ENCODE measurements at regions not wholly inside any gene's neighbourhood (a gene's known extent, or its start where the extent isn't known, plus 50 kb on each side); places are given as distances from the start of the nearest gene placed in this dataset.

DNA sequence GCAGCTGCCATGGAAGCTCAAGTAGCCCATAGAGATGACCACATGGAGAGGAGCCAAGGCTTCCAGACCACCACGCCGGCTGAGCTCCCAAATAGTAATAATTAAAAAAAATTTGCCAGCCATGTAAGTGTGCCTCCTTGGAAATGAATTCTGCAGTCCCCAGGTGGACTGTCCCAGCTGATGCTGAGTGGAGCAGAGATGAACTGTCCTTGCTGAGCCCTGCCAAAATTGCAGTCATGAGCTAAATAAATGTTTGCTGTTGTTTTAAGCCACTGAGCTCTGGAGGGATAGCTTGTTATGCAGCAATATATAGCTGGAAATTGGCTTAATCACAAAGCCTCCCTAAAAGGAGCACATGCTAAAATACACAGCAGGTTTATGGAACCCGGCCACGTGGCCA, 55.6 kb upstream of the SNRPB2 start:
- FAIRE-seq (no peak), ATAC-seq (no peak), DNase-seq (ENCODE audit: low read depth, low spot score) (no peak)
- Histone ChIP-seq H3K4me3 (no peak overlapping the region), H3K4me2 (ENCODE audit: control insufficient read depth, insufficient read depth) (no peak overlapping the region), H2AFZ (ENCODE audit: control insufficient read depth, low read depth, low read length) (no peak overlapping the region), H3K4me1 (ENCODE audit: control insufficient read depth, insufficient read depth, low read length) (no peaks in the 10 kb centered on the region), H3K9me3 (replicated peaks; ENCODE audit: control insufficient read depth, insufficient read depth, low read length) (no peaks in the 10 kb centered on the region), H3K27ac (ENCODE audit: control insufficient read depth, insufficient read depth) (no peak overlapping the region), H3K36me3 (ENCODE audit: control insufficient read depth in 2 of 2, insufficient read depth in 2 of 2, low read length in 1 of 2) (no peaks in the 10 kb centered on the region), H3K79me2 (ENCODE audit: control insufficient read depth, insufficient read depth, low read length) (no peaks in the 10 kb centered on the region), H3K9ac (ENCODE audit: control insufficient read depth, insufficient read depth, low read length) (no peak overlapping the region), H3K27me3 (replicated peaks in 1 of 2; ENCODE audit: control insufficient read depth in 2 of 2, insufficient read depth in 2 of 2, low read length in 1 of 2) (no peaks in the 10 kb centered on the region), H4K20me1 (ENCODE audit: control insufficient read depth, insufficient read depth) (no peaks in the 10 kb centered on the region)
- in situ Hi-C loops (cut with MboI) (no loop called here), intact Hi-C loops (cut with micrococcal nuclease; ENCODE audit: unreplicated experiment) (no loop called here)
- SMC1A ChIA-PET (ENCODE audit: uncharacterized antibody, unreplicated experiment): no interaction called here
- 28% methylated on average over 4 of the region's 4 CpGs for WGBS (ENCODE audit: insufficient coverage, insufficient replicate concordance, low lambda C conversion rate, missing lambda C conversion rate)
- CTCF ChIA-PET: interaction anchor here (0.6 kb wide), 2 partner anchors 94 to 463 kb away, joined by 3 read pairs; no protein-coding TSS in a partner anchor
- RAD21 ChIA-PET (ENCODE audit: unreplicated experiment): no interaction called here
- POLR2A ChIA-PET: interaction anchor here (1.2 kb wide), 1 partner anchor 10 kb away, joined by 3 read pairs; no protein-coding TSS in a partner anchor
- TF ChIP-seq, protein P1, sequence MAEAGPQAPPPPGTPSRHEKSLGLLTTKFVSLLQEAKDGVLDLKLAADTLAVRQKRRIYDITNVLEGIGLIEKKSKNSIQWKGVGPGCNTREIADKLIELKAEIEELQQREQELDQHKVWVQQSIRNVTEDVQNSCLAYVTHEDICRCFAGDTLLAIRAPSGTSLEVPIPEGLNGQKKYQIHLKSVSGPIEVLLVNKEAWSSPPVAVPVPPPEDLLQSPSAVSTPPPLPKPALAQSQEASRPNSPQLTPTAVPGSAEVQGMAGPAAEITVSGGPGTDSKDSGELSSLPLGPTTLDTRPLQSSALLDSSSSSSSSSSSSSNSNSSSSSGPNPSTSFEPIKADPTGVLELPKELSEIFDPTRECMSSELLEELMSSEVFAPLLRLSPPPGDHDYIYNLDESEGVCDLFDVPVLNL (IDR thresholded peaks at IDR 0.05; ENCODE audit: low read depth, low read length): no peak
- TF ChIP-seq MTA2 (IDR thresholded peaks at IDR 0.05; ENCODE audit: low read depth) (no peak), EZH2 (IDR thresholded peaks at IDR 0.05; ENCODE audit: borderline replicate concordance, control insufficient read depth, low read depth, low read length) (no peak), CBX5 (IDR thresholded peaks at IDR 0.05; ENCODE audit: low read depth) (no peak), CBFB (IDR thresholded peaks at IDR 0.05; ENCODE audit: low read depth) (no peak), EGR1 (IDR thresholded peaks at IDR 0.05; ENCODE audit: borderline replicate concordance in 1 of 2, low read depth in 2 of 2, low read length in 2 of 2) (no peak), EED (IDR thresholded peaks at IDR 0.05; ENCODE audit: low read depth) (no peak), RUNX3 (IDR thresholded peaks at IDR 0.05; ENCODE audit: low read length) (no peak), SMARCA5 (IDR thresholded peaks at IDR 0.05) (no peak), ZZZ3 (IDR thresholded peaks at IDR 0.05; ENCODE audit: control insufficient read depth, insufficient read length, low read depth) (no peak)
- TF ChIP-seq, protein P2, sequence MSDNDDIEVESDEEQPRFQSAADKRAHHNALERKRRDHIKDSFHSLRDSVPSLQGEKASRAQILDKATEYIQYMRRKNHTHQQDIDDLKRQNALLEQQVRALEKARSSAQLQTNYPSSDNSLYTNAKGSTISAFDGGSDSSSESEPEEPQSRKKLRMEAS (IDR thresholded peaks at IDR 0.05; ENCODE audit: low read depth, low read length): no peak
- TF ChIP-seq, protein P3, sequence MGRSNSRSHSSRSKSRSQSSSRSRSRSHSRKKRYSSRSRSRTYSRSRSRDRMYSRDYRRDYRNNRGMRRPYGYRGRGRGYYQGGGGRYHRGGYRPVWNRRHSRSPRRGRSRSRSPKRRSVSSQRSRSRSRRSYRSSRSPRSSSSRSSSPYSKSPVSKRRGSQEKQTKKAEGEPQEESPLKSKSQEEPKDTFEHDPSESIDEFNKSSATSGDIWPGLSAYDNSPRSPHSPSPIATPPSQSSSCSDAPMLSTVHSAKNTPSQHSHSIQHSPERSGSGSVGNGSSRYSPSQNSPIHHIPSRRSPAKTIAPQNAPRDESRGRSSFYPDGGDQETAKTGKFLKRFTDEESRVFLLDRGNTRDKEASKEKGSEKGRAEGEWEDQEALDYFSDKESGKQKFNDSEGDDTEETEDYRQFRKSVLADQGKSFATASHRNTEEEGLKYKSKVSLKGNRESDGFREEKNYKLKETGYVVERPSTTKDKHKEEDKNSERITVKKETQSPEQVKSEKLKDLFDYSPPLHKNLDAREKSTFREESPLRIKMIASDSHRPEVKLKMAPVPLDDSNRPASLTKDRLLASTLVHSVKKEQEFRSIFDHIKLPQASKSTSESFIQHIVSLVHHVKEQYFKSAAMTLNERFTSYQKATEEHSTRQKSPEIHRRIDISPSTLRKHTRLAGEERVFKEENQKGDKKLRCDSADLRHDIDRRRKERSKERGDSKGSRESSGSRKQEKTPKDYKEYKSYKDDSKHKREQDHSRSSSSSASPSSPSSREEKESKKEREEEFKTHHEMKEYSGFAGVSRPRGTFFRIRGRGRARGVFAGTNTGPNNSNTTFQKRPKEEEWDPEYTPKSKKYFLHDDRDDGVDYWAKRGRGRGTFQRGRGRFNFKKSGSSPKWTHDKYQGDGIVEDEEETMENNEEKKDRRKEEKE (IDR thresholded peaks at IDR 0.05): no peak
- BruUV-seq (replicated peaks): no TSS peak
